ENCODE measurements at regions not wholly inside any gene's neighbourhood (a gene's known extent, or its start where the extent isn't known, plus 50 kb on each side); places are given as distances from the start of the nearest gene placed in this dataset.

DNA sequence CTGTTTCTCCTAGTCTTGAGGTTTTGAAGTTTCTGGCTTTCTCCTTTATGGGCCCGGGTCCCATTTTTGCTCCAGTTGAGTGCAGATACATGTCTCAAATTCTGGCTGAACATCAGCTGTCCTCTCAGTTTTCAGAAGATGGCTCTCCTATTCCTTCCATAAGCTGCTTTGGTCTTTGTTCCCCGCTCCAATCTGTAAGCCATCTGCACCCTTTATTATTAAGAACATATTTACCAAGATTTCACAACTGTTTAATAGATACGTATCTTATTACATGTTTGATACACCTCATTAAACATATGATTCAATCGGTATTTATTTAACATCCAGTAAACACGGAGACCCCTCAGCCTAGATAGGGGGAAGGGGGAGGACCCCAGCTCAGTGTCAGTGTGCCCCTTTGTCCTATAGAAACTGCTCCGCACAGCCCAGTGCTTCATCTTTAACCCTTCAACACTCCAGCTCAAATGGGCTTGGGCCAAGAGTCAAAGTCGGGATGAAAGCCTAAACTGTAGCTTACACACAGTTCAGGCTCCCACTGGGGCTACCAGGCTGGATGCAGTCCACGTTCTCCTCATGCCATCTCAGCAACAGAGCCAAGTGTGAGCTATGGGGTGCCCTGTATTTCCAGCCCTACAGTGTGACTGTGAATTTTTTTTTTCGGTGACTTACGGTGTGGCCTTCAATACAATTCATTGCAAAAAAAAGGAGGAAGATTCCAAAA, 166.0 kb upstream of the ZFHX3 start (continued):
- TF ChIP-seq GABPA (IDR thresholded peaks at IDR 0.05; ENCODE audit: borderline replicate concordance, insufficient read depth, low read length), result no peak
- no peak for TF ChIP-seq SAP30 (IDR thresholded peaks at IDR 0.05; ENCODE audit: insufficient read depth, insufficient replicate concordance, low read length)
- TF ChIP-seq TBP (IDR thresholded peaks at IDR 0.05; ENCODE audit: low read depth, low read length), result no peak
- no peak for TF ChIP-seq CHD1 (IDR thresholded peaks at IDR 0.05; ENCODE audit: low read depth, low read length)
- TF ChIP-seq EZH2 (IDR thresholded peaks at IDR 0.05; ENCODE audit: low read depth, low read length, severe bottlenecking), result no peak
- TF ChIP-seq SIX5 (IDR thresholded peaks at IDR 0.05; ENCODE audit: low read depth, low read length), result no peak
- no peak for TF ChIP-seq TAF1 (IDR thresholded peaks at IDR 0.05; ENCODE audit: low read depth, low read length)

Measured in H1 (cell line).